NCI-H2107 treated with DMSO at 0.1 percent for 48 hours (cell line): ENCODE measurements at regions not wholly inside any gene's neighbourhood (a gene's known extent, or its start where the extent isn't known, plus 50 kb on each side); places are given as distances from the start of the nearest gene placed in this dataset.
"Not testable (repeated sequence)": the region's sequence is repeated elsewhere in the genome, so short reads cannot be mapped to it uniquely, and the experiment has no call there.

ENCODE experiments used
- DNase-seq: peaks from one replicate; lab custom pipeline; 2025; ENCODE audit not compliant: unreplicated experiment; lab: John Stamatoyannopoulos, UW

DNA sequence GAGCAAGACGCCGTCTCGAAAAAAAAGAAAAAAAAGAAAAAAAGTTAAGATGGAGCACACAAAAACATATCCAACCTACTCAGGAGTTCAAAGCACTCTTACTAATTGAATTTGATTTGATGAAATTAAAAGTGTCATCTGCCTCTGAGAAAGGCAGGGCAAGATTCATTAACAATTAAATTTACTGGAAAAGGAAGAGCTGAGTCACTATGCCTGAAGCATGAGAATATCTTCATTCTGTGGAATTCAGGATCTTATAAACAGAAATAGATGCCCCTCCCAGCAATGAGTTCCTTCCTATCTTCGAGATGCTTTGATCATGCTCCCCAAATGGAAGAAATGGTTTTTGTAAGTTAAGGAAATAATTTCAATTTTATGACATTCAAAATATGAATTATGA, 61.0 kb upstream of the ST3GAL6 start:
- DNase-seq = no peak

DNA sequence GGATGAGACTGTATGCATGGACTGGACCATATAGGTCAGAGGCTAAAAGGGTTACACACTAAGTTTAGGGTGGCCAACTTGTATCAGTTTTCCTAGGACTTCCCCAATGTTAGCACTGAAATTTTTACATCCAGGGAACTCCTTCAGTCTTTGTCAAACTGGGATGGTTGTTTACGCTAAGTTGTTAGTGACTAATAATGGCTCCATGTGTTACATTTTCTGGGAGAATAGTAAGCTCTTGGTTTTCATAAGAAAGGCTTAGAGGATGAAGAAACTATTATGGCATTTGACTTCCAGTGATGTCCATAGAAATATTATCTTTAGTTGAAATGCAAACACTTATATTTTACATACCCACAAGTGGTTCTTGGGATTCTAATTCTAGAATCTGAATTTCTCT, 57.9 kb upstream of the ST3GAL6 start:
- DNase-seq = no peak

DNA sequence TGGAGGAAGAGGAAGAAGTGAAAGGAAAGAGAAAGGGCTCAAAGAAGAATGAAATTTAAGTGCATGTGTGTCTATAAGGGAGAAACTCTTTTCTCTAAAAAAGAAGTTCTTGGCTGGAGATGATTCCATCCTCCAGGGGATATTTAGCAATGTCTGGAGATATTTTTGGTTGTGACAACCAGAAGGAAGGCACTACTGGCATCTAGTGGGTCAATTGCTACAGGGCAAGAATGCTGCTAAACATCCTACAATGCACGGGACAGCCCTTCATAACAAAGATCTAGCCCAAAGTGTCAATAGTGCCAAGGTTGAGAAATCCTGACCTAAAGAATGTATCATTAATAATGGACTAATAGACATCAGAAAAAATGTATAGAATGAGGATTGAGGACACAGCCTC, 57.4 kb upstream of the ST3GAL6 start:
- DNase-seq = no peak

DNA sequence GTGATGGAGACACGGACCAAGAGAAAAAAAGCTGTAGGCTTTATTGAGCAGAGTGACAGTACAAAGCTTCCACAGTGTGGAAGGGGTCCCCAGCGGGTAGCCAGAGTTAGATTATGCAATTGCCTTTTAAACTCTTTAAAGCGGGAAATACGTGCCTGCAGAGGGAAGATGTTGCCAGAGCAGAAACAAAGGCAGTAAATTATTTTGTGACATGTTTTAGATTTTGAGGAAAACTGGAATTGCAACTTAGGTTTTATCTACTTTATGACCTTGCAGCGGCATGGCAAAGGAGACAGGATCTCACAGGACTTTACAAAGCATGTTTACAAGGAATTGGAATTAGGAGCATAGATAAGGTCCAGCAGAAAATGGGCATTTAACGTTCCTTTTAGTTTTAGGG, 54.5 kb upstream of the ST3GAL6 start:
- not testable (repeated sequence) for DNase-seq

DNA sequence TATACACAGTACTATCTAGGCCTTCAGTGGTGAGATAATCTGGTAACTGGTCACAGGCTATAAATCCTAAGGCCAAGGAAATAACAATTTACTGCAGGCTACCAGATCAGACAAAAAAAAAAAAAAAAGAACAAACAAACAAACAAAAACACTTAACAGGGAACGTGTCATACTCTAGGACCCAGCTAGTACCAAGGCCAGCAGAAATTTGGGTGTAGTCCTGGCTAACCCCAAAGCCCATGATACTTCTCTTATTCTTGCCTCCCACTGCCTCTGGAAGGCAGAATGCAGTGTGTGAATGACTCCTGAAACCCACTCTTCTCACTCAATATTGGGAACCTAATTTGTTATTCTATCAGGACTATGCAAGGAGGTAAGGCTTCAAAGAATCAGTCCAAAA, 53.7 kb upstream of the ST3GAL6 start:
- no peak for DNase-seq

DNA sequence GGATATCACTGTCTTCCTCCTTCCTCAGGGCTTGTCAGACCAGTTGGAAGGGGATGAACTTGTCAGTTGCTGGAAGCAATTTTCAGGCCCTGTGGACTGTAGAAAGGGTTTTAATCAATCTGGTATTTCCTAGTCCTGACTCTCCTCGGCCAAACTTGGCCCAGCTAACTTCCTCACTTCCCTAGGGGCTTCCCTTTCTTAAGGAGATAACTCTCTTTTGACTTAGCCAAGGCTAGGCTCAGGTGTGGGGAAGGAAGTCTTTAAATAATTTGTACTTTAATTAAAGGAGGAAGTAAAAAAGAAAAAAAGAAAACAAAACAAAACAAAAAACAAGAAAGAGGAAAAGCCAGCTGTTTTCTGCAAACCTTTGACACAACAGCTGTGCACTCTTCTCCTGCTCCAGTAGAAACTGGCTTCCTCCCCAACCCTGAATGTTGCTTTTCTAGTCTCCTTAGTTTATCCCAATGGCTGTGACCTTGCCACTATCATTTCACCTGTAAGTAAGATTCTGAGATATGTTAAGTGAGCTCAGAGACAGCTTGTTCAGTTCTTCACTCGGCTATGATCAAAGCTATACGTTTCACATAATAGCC, 53.0 kb upstream of the ST3GAL6 start:
- DNase-seq = no peak

DNA sequence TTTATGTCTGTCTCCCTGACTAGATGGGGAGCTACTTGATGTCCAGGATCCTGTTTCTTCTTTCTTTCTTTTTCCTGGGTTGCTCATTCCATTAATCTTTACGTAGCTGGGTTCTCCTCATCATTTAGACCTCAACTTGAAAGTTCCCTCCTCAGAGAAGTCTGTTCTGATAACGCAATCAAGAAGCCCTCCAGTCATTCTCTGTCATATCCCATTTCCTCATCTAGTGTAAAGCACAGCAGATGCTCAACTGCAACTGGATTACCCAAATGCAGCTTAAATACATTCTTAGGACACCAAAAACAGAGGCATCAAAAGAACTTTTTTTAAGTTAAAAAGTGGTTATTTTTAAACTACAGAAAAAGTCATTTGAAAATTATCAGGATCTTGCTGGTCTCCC, 51.7 kb upstream of the ST3GAL6 start:
- no peak for DNase-seq

DNA sequence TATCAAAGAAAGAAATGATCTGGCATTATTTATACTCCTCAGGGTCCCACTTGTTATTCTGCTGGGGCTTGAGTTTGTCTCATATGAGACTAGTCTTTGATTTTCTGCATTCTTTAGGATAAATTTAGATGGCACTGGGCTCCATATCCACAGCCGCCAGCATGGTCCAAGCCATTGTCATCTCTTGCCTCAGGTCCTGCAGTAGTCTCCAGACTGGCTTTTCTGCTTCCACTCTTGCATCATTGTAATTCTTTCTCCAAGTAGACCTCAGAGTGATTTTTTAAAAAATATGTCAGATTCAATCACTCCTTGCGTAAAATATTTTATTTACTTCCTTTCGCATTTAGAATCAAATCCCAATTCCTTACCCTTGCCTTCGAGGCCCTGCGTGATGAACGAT, 50.4 kb upstream of the ST3GAL6 start:
- no peak for DNase-seq

DNA sequence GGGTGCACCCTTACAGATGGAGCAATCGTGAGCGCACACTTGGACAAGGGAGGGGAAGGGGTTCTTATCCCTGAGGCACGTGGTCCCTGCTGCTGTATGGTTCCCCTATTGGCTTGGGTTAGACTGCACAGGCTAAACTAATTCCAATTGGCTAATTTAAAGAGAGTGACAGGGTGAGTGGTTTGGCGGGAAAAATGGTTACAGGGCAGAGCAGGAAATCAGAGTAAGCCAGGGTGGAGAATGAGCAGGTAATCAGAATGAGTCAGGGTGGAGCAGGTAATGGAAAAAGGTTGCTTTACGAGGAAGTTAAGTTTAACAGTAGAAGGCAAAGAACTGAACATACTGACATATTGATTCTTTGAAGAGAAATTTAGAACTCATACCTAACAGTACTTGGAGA, 49.8 kb upstream of the ST3GAL6 start:
- not testable (repeated sequence) for DNase-seq
